ENCODE measurements at regions not wholly inside any gene's neighbourhood (a gene's known extent, or its start where the extent isn't known, plus 50 kb on each side); places are given as distances from the start of the nearest gene placed in this dataset.

DNA sequence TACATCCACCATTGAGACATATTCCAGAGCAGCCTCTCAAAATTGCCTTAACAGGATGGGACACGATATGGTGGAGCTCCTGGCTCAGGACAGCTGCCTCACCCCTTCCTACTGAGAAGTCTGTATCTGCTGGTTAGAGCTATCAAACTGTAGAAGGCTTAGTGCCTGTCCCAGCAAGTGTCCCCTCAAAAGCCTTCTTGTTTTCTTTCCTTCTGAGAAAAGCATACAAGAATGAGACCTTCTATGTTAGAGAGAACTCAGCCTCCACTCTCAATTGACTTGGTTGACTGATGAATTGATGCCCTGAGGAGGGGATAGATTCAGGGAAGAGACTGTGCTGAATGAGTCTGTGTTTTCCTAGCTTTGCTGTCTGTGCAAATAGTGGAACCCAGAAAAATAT, 2020.9 kb downstream of the TP53TG3F start:
- no peak for DNase-seq

DNA sequence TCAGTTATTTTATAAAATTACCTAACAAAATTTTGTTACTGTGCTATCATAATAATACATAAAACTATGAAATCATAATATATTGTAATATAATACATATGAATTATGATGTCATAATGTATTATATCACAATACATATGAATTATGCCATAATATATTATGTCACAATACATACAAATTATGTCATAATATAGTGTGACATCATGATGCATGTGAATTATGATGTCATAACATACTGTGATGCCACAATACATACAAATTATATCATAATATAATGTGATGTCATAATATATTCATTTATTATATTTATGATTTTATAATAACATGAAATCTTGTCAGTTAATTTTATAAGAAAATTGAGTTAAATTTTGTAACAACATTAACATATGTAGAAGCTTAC, 2021.6 kb downstream of the TP53TG3F start:
- DNase-seq, result no peak

DNA sequence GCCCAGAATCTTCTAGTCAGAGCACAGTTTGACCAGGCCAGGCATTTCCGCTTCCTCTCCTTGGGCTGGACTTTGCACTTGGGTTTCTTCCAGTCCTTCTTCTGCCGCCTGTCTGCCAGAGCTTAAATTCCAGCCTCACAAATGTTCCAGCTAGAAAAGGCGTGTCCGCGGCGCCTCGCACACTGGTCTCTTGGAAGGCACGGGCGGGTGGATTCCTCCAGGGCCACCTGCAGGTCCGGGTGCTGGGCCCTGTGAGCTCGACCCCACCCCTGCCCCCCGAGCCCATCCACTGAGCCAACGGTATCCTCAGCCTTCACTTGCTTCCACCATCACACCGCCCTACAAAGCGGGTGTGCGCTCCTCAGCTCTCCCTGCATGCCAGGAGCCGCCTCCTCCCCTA, 2026.5 kb downstream of the TP53TG3F start:
- DNase-seq, result no peak

DNA sequence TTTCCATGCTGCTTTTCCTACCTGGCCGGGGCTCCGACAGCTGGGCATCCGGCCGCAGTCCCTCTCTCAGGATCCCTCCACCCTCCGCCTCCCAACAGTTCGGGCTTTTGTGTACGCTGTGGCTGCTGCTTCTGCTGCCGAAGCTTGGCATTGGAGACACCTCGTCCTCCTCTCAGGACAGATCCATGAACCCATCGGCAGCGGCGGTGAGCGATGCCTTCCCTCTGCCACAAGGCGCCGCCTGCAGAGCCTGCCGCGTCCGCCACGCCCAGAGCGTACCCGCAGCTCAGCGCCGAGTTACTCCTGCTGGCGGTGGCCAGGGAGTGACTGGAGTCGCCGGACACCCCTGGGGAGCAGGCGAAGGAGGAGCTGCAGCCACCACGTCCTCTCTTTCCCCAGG, 2032.8 kb downstream of the TP53TG3F start:
- DNase-seq, result no peak

DNA sequence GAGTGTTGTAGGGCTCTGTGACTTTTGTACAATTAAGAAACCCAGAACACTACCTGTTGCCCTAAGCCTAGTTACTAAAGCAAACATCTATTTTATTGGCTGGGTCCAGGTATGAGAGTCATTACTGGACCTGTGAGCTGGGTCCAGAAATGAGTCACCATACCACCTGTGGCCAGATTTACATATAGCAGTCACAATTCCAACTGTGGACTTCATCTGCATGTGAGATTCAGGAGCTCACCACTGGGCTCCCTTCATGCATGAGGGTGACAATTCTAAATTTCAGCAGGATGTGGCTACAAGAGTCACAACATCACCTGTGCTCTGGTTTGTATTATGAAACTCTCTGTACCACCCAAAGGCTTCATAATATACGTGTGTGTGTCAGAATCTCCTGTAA, 2038.0 kb downstream of the TP53TG3F start:
- DNase-seq, result no peak

DNA sequence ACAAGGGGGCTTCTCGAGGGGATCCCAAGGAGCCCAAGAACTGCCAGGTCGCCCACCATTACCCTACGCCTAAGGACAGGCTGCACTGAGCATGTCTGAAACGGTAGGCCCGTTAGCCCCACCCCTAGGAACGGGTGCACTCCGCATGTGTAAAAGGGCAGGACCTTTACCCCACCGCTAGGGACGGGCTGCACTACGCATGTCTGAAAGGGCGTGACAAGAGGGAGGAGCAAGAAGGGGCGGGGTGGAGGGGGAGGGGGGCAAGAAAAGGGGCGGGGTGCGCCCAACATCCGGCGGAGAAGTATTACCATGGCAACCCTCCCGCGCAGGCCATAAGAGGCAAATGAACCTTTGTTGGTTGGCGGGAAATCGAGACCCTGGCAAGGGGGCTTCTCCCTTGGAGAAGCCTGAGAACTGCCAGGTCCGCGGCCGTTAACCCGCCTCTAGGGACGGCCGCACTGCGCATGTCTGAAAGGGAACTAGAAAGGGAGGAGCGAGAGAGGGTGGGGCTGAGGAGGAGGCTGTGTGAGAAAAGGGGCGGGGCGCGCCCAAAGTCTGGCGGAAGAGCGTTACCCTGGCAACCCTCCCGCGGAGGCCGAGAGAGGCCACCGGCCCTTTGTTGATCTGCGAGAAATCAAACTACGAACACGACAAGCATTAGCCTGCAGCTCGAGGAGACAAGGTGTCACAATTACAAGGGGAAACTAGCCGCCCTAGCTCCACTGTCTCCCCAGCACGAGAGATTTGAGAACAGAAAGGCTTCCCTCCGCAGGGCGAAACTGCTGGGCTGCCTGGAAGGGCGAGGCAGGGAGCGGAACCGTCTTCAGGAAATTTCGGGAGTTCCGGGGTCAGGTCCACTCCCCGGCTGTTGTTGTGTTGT, 2046.8 kb downstream of the TP53TG3F start:
- peak in 1 of 56 donors; percentile 32 for DNase-seq

DNA sequence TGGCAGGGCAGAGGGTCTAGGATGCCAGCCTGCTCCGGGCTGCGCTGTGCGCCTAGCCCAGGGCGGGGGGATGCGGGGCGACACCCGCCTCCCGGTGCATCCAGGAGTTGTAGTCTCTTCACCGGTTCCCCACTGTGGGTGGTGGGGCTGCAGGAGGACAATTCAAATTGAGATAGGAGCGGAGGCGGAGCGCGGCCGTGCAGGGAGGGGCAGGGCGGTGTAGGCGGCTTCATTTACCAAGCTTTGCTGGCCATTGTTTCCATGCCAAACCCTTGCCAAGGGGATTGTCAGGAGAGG, 2047.4 kb downstream of the TP53TG3F start:
- no peak for DNase-seq

DNA sequence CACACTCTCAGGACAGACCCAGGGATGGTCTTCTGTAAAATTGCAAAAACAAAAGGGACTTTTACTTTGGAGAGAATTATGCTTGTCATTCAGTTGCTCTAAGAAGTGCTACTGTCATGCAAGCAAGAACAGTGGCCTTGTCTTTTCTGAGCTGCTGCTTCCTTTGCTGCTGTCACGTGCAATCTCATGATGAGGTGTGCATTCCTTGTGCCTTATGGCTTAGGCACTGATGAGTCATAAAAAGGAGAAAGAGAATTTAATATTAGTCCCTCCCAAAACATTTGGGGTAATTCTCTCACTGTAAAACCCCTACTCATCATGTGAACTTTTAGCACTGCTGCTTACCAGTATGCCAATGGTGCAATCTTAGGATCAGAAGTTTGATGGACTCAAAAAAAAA, 2051.3 kb downstream of the TP53TG3F start:
- DNase-seq, result no peak

DNA sequence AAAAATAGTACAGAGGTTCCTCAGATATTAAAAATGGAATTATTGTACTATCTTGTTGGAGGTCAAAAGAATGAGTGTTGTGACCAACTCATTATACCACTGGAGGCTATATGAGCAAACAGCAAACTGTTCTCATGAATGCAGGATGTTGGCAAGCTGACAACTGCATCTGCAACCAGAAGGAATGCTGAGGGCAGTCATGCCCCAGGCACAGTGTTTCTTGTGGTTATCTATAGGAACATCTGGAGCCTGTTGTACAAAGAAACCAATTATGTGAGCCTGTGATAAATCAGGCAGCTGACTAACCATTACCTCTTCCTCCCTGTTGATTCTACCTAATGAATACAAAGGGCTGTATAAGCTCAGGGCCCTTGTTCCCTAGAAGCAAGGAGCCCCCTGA, 2057.1 kb downstream of the TP53TG3F start:
- DNase-seq, result no peak

DNA sequence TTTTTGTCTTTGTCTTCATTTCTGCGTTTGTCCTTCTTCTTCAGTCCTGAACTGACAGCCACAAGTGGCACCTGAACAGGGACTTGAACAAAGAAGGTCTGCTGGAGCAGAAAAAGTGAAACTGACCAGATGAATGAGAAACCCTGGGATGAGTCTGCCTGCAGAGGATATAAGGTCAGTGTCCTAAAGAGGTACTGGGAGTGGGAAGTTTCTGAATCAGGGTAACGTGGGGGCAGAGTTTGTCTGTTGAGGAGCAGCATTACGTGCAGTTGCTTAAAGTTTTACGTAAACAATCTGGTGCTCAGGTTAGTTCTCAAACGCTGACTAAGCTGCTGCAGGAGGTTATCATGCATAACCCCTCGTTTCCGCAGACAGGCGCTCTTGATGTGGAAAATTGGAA, 2057.6 kb downstream of the TP53TG3F start:
- DNase-seq, result no peak

DNA sequence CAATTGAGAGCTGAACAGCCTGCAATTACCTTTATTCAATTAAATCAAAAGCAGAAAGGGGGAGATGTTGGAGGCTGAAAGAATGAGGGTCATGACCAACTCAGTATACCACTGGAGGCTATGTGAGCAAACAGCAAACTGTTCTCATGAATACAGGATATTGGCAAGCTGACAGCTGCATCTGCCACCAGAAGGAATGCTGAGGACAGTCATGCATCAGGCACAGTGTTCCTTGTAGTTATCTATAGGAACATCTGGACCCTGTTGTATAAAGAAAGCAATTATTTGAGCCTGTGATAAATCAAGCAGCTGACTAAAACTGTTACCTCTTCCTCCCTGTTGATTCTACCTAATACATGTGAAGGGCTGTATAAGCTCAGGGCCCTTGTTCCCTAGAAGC, 2064.6 kb downstream of the TP53TG3F start:
- DNase-seq, result no peak

DNA sequence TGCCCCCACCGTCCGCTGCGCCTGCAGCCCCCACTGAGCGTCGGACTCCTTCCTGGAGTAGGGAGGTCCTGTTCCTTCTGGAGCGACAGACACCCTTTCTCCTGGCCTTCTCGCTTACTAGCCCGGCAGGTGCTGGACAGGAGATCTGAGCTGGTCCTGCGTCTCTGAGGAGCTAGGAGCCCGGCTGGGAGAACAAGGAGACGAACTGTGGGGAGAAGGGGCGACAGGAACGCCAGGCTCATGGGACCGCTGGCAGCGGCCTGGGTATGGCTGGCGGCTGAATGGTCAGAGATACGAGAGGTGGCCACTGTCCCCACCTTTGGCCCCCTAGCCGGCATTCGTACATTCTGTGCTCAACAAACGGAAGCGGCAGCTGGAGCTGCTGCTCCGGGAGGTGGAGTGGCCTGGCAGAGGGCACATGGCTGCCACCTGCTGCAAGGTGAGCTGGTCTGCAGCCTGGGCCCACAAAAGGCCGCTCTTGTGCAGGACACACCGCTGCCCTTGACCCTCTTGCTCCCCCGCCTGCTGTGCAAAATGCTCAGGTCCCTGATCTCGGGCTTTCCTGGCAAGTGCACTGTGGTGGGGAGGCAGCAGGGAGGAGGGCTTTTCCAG, 2066.7 kb downstream of the TP53TG3F start:
- no peak for DNase-seq

DNA sequence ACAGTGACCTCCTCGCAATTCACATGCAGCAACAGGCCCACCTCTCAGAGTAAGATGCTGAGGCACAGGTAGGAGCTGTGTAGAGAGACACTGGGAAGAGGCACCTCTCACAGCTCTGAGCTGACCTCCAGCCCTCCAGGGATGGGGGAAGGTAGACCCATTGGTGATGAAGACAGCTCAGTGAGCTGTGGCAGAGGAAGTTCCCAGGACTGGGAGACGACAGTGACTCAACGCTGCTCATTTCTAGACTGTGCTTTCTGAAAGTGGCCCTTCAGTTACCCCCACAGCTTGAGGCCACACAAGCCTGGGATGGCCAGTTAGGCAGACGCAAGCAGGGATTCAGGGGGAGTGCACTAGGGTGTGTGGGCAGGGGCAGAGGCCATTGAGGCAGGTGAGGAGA, 2073.2 kb downstream of the TP53TG3F start:
- DNase-seq, result no peak

DNA sequence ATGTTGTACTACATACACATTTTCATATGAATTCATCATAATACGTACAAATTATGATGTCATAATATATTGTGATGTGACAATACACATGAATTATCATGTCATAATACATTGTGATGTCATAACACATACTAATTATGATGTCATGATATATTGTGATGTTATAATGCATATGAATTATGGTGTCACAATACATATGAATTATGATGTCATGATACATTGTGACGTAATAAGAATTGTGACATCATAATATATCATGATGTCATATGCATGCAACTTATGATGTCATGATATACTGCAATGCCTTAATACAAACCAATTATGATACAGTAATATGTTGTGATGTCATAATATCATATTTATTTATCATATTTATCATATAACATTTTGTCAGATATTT, 2074.3 kb downstream of the TP53TG3F start:
- DNase-seq, result no peak

DNA sequence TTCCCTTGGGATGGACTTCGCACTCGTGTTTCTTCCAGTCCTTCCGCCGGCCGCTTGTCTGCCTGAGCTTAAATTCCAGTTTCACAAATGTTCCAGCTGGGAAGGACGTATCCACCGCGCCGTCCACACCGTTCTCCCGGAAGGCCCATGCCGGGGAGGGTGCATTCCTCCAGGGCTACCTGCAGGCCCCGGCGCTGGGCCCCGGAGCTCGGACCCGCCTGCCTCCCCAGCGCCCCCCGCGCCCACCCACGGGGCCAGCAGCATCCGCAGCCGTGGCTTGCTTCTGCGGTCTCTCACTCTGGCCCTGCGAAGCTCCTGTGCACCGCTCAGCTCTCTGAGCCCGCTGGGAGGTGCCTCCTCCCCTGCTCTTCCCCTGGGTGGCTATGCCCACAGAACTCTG, 2084.1 kb downstream of the TP53TG3F start:
- DNase-seq, result no peak

DNA sequence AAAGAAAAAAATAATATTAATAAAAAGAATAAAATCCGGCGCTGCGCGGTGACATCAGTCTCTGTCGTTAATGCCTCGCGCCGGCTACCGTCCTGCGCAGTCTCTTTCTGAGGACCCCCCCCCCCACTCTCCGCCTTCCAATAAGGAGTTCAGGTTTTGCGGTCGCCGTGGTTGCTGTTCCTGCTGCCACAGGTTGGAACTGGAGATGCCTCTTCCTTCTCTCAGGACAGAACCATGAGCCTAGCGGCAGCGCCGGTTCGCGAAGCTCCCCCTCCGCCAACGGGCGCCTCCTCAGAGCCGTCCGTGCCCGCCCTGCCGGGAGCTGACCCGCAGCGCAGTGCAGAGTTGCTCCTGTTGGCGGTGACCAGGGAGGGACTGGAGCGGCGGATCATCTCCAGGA, 2093.4 kb downstream of the TP53TG3F start:
- no peak for DNase-seq

DNA sequence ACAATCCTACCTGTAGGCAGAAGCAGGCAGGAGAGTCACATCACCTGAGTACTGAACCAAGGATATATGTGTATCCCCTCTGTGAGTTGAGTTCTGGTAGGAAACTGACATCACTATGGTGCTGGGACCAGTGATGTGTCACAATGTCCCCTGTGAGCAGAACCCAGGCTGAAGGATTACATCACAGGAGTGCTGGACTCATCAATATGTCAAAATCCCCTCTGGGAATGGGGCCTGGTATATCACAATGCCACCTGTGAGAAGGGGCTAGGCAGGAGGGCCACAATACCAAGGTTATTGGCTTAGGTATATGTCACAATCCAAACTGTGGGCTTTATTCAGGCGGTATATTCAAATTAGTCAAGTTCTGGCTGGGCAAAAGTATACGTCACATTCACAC, 2098.3 kb downstream of the TP53TG3F start:
- DNase-seq, result no peak

DNA sequence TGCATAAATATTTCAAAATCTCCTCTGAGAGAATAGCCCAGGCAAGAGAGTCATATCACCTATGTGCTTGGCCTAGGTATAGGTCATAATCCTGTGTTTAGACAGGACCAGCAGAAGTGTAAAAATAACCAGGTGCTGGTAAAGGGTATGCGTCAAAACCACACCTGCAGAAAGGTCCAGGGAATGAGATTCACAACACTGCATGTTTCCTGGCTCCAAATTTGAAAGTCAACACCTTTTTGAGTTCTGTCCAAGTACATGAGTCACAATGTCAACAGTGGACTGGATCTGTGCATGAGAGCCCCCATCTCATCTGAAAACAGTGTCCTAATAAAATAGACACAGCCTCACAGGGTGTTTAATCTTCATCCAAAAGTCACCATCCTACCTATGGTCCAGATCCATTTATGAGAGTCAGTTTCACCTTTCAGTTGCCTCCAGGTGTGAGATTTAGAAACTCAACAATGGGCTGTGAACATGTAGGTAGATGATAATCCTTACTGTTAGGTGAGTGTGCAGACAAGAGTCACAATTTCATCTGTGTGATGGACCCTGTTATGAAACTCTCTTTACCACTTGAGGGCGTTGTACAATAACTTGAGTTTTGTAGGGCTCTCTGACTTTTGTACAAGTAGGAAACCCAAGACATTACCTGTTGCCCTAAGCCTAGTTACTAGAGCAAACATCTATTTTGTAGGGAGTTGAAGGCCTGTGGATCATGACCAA, 2100.7 kb downstream of the TP53TG3F start:
- no peak for DNase-seq

DNA sequence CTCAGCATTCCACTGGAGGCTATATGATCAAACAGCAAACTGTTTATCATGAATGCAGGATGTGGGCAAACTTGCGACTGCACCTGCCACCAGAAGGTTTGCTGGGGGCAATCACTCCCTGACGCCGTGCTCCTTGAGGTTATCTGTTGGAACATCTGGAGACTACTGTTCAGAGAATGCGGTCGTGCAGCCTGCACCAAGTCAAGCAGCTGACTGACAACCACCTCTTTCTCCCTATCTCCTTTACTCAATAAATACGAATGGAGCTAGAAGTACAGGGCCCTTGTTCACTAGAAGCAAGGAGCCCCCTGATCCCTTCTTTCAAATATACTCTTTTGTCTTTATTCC, 2101.2 kb downstream of the TP53TG3F start:
- no peak for DNase-seq

DNA sequence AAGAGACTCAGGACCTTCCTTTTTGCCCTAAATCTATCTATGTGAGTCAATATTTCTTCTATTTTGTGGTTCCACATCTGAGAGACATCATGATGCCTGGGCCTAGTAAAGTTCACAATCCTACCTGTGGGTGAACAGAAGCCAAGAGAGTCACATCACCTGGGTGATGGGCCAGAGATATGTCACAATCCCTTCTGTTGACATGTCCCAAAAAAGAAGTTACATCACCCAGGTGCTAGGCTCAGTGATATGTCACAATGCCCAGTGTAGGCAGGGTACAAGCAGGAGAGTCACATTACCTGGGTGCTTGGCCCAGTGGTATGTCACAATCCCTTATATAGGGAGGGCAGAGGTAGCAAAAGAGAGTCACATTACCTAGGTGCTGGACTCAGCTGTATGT, 2101.9 kb downstream of the TP53TG3F start:
- DNase-seq, result no peak

DNA sequence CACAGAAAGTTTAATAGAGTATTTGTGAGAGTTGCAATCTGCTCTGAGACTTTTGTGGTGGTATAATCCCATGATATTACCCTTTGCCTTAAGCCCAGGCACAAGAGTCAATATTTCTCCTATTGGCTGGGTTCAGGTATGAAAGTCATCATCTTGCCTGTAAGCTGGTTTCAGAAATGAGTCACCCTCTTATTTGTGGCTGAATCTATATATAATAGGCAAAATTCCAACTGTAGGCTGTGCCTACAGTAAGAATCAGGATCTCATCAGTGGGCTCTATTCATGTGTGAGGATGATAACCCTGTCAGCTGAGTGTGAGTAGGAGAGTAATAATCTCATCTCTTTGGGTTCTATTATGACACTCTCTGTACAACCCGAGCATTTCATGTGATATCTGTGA, 2103.1 kb downstream of the TP53TG3F start:
- DNase-seq, result no peak

DNA sequence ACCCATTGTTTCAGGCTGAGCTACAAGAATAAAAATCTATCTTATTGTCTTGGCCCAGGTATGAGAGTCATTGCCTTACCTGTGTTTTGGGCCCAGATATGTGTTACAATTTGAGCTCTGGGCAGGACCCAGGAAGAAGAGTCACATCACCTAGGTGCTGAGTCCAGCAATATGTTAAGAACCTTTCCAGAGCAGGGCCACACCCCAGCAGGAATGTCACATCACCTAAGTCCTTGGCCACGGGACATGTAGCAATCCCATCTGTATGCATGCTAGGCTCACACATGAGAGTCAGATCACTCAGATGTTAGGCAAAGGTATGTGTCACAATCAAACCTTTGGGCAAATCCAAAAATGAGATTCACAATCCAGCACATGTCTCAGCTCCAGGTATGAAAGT, 2103.5 kb downstream of the TP53TG3F start:
- no peak for DNase-seq

DNA sequence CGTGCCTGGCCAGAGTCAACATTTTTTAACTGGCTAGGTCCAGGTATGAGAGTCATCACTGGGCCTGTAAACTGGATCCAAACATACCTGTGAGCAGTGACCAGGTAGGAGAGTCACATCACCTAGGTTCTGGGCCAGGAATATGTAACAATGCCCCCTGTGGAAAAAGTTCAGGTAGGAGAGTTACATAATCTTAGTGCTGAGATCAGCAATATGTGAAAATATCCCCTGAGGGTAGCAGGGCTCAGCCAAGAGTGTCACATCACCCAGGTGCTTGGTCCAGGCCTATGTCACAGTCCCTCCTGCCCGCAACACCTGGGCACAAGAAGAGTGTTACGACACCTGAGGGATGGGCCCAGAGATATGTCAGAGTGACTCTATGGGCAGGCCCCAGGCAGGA, 2104.7 kb downstream of the TP53TG3F start:
- no peak for DNase-seq
